Caco-2 (cell line): ENCODE measurements at regions not wholly inside any gene's neighbourhood (a gene's known extent, or its start where the extent isn't known, plus 50 kb on each side); places are given as distances from the start of the nearest gene placed in this dataset.

ENCODE experiments used
- BruUV-seq: library from RNA; stranded (reverse); fragments of 400-500 nt; replicated peaks from 2 replicates; lab custom pipeline; 2021; lab: Mats Ljungman, UMichigan
- CTCF ChIA-PET: fragments of 300-600 bp; sonication (Branson Sonifier 250); formaldehyde crosslinking; loops from one replicate; lab custom pipeline; 2022; ENCODE audit warnings: antibody characterized with exemption; lab: Charles Lee
- POLR2A ChIA-PET: fragments of 300-600 bp; sonication (Branson Sonifier 250); formaldehyde crosslinking; loops from one replicate; lab custom pipeline; 2022; ENCODE audit warnings: antibody characterized with exemption; lab: Charles Lee
- DNase-seq, 2 experiments: peaks; one replicate each; pipeline versions ENCODE4 v3.0.0 to v3.0.0-alpha.2; 2020 to 2022
- H3K27me3 ChIP-seq: replicated peaks from 2 replicates; pipeline ENCODE4 v1.6.0; 2011; ENCODE audit warnings: low read length; ENCODE audit not compliant: control insufficient read depth, insufficient read depth
- H3K36me3 ChIP-seq: 2 replicates; pipeline ENCODE4 v1.5.1; 2011; ENCODE audit warnings: low read length; ENCODE audit not compliant: control insufficient read depth, insufficient read depth
- H3K4me1 ChIP-seq: fragments of 250-450 bp; sonication (Bioruptor Pico); 2 replicates; pipeline ENCODE4 v1.5.1; 2020; ENCODE audit warnings: mild to moderate bottlenecking
- H3K4me3 ChIP-seq: 2 replicates; pipeline ENCODE4 v1.5.1; 2011; ENCODE audit warnings: low read depth, mild to moderate bottlenecking, control low read depth, low read length
- H3K9me3 ChIP-seq: fragments of 250-450 bp; sonication (Bioruptor Pico); 2 replicates; pipeline ENCODE4 v1.5.1; 2020; ENCODE audit warnings: mild to moderate bottlenecking, moderate library complexity
- H3K27ac Mint-ChIP-seq: one replicate; pipeline ENCODE4 v1.8.0; 2022; ENCODE audit warnings: mixed read lengths; ENCODE audit not compliant: unreplicated experiment
- H3K27me3 Mint-ChIP-seq: one replicate; pipeline ENCODE4 v1.8.0; 2022; ENCODE audit warnings: mixed read lengths; ENCODE audit not compliant: insufficient read depth, unreplicated experiment
- H3K36me3 Mint-ChIP-seq: one replicate; pipeline ENCODE4 v1.8.0; 2022; ENCODE audit warnings: mild to moderate bottlenecking, mixed read lengths; ENCODE audit not compliant: insufficient read depth, unreplicated experiment
- H3K4me1 Mint-ChIP-seq: one replicate; pipeline ENCODE4 v1.8.0; 2022; ENCODE audit warnings: low read depth, mixed read lengths; ENCODE audit not compliant: unreplicated experiment
- H3K4me3 Mint-ChIP-seq: one replicate; pipeline ENCODE4 v1.8.0; 2022; ENCODE audit warnings: mild to moderate bottlenecking, moderate library complexity, mixed read lengths; ENCODE audit not compliant: unreplicated experiment
- H3K9me3 Mint-ChIP-seq: one replicate; pipeline ENCODE4 v1.8.0; 2022; ENCODE audit warnings: mixed read lengths; ENCODE audit not compliant: unreplicated experiment
- intact Hi-C: fragments of 100-400 bp; cut with micrococcal nuclease; formaldehyde crosslinking; loops from one replicate; pipeline ENCODE4 v1.10.0; 2022; ENCODE audit not compliant: unreplicated experiment
- TF ChIP-seq, protein P1 (sequence below), 2 experiments: fragments of 200-600 bp in 1 of 2; IDR thresholded peaks; 1 replicate in 1 of 2; 2 replicates in 1 of 2; pipeline versions ENCODE4 v1.5.1 to v1.8.0; 2011 to 2022; ENCODE audit warnings: antibody characterized with exemption in 1 of 2, control low read depth in 1 of 2, inconsistent platforms in 1 of 2, low read depth in 1 of 2, low read length in 1 of 2, mild to moderate bottlenecking in 1 of 2, moderate library complexity in 1 of 2; ENCODE audit not compliant: insufficient read depth in 1 of 2, severe bottlenecking in 1 of 2, unreplicated experiment in 1 of 2

DNA sequence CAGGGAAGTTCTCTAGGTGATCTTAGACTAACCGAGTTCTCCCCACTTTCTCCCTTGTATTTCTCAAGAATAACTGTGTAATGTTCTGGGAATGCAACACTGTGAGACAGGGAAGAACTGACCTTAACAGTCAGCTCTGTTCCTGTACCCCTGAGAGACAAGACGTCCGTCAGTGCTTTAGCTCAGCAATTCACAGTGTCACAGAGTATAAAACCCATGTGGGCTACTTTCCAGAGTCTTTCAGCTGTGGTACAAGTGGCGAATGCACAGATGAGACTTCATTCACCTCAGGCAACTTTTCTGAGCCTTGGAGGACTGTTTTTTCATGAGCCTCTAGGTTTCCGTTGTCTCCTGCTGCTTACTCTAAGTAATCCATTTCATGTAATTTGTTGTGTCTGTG lies 458.8 kb downstream of the SPATA31D1 start:
- intact Hi-C loops, result no loop called here
- Mint-ChIP-seq H3K4me3 (no peak overlapping the region), H3K36me3 (no peaks in the 10 kb centered on the region), H3K27ac (no peak overlapping the region), H3K4me1 (no peaks in the 10 kb centered on the region), H3K9me3 (peaks cover 22% of the 10 kb centered on the region), H3K27me3 (no peaks in the 10 kb centered on the region)
- Histone ChIP-seq H3K36me3 (no peaks in the 10 kb centered on the region), H3K27me3 (no peaks in the 10 kb centered on the region), H3K4me1 (no peaks in the 10 kb centered on the region), H3K9me3 (no peaks in the 10 kb centered on the region), H3K4me3 (no peak overlapping the region)
- BruUV-seq, result no TSS peak
- DNase-seq, result no peak
- TF ChIP-seq, protein P1, sequence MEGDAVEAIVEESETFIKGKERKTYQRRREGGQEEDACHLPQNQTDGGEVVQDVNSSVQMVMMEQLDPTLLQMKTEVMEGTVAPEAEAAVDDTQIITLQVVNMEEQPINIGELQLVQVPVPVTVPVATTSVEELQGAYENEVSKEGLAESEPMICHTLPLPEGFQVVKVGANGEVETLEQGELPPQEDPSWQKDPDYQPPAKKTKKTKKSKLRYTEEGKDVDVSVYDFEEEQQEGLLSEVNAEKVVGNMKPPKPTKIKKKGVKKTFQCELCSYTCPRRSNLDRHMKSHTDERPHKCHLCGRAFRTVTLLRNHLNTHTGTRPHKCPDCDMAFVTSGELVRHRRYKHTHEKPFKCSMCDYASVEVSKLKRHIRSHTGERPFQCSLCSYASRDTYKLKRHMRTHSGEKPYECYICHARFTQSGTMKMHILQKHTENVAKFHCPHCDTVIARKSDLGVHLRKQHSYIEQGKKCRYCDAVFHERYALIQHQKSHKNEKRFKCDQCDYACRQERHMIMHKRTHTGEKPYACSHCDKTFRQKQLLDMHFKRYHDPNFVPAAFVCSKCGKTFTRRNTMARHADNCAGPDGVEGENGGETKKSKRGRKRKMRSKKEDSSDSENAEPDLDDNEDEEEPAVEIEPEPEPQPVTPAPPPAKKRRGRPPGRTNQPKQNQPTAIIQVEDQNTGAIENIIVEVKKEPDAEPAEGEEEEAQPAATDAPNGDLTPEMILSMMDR (IDR thresholded peaks at IDR 0.05; ENCODE audit: insufficient read depth in 1 of 2, low read depth in 1 of 2, low read length in 1 of 2, severe bottlenecking in 1 of 2, unreplicated experiment in 1 of 2), result no peak
- ChIA-PET CTCF (no interaction called here), POLR2A (no interaction called here)

GRCh38 chr9:82449986-82450385 lies 461.4 kb downstream of the SPATA31D1 start:
- Histone ChIP-seq H3K36me3 (no peaks in the 10 kb centered on the region), H3K4me1 (no peaks in the 10 kb centered on the region), H3K9me3 (no peaks in the 10 kb centered on the region), H3K4me3 (no peak overlapping the region), H3K27me3 (no peaks in the 10 kb centered on the region)
- no peaks in the 10 kb centered on the region for H3K4me1 Mint-ChIP-seq
- POLR2A ChIA-PET, result no interaction called here
- intact Hi-C loops, result no loop called here
- peaks cover 25% of the 10 kb centered on the region for H3K9me3 Mint-ChIP-seq
- H3K27ac Mint-ChIP-seq, result no peak overlapping the region
- no peak overlapping the region for H3K4me3 Mint-ChIP-seq
- TF ChIP-seq, protein P1 (IDR thresholded peaks at IDR 0.05; ENCODE audit: insufficient read depth in 1 of 2, low read depth in 1 of 2, low read length in 1 of 2, severe bottlenecking in 1 of 2, unreplicated experiment in 1 of 2), result no peak
- no peaks in the 10 kb centered on the region for H3K36me3 Mint-ChIP-seq
- no peak for DNase-seq
- no peaks in the 10 kb centered on the region for H3K27me3 Mint-ChIP-seq
- CTCF ChIA-PET, result no interaction called here
- BruUV-seq, result no TSS peak

GRCh38 chr9:82454509-82455190 lies 466.1 kb downstream of the SPATA31D1 start:
- no peaks in the 10 kb centered on the region for H3K27me3 ChIP-seq
- no peaks in the 10 kb centered on the region for H3K4me1 ChIP-seq
- TF ChIP-seq, protein P1 (IDR thresholded peaks at IDR 0.05; ENCODE audit: insufficient read depth in 1 of 2, low read depth in 1 of 2, low read length in 1 of 2, severe bottlenecking in 1 of 2, unreplicated experiment in 1 of 2), result no peak
- H3K4me1 Mint-ChIP-seq, result no peaks in the 10 kb centered on the region
- H3K4me3 Mint-ChIP-seq, result no peak overlapping the region
- POLR2A ChIA-PET, result no interaction called here
- DNase-seq, result no peak
- no TSS peak for BruUV-seq
- H3K36me3 ChIP-seq, result no peaks in the 10 kb centered on the region
- no peak overlapping the region for H3K4me3 ChIP-seq
- no peaks in the 10 kb centered on the region for H3K27me3 Mint-ChIP-seq
- CTCF ChIA-PET, result no interaction called here
- H3K36me3 Mint-ChIP-seq, result no peaks in the 10 kb centered on the region
- no peaks in the 10 kb centered on the region for H3K9me3 ChIP-seq
- no peak overlapping the region for H3K27ac Mint-ChIP-seq
- peaks cover 12% of the 10 kb centered on the region for H3K9me3 Mint-ChIP-seq
- intact Hi-C loops, result no loop called here
